Erythroblast (primary cell): ENCODE measurements at regions not wholly inside any gene's neighbourhood (a gene's known extent, or its start where the extent isn't known, plus 50 kb on each side); places are given as distances from the start of the nearest gene placed in this dataset.

Source experiments
- GATA1 ChIP-seq: IDR thresholded peaks from 2 replicates; pipeline ENCODE4 v1.6.1; 2011; ENCODE audit warnings: low read depth, mild to moderate bottlenecking, control low read depth, low read length, moderate library complexity
- POLR2A ChIP-seq: IDR thresholded peaks from 2 replicates; pipeline ENCODE4 v1.6.1; 2011; ENCODE audit warnings: mild to moderate bottlenecking, low read length

DNA sequence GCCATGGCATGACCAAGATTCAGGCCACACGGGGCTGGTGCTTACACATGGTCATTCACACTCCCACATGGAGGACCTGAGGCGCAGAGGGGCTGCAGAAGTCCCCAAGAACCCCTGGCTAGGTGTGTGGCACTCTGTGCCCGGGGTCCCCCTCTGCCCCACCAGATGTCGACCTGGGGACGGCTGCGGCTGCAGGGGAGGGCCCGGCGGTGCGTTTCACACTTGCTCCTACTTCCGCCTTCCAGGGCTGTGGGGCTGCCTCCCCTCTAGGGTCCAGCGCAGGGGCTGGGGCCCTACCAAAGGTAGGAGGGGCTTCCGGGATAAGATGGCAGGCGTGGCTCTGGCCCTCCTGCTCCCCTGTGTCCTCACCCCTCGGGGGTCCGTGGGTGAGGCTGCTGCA lies 81.1 kb upstream of the SLCO4A1 start:
- no peak for TF ChIP-seq POLR2A
- TF ChIP-seq GATA1: no peak
